ENCODE measurements at regions not wholly inside any gene's neighbourhood (a gene's known extent, or its start where the extent isn't known, plus 50 kb on each side); places are given as distances from the start of the nearest gene placed in this dataset.

DNA sequence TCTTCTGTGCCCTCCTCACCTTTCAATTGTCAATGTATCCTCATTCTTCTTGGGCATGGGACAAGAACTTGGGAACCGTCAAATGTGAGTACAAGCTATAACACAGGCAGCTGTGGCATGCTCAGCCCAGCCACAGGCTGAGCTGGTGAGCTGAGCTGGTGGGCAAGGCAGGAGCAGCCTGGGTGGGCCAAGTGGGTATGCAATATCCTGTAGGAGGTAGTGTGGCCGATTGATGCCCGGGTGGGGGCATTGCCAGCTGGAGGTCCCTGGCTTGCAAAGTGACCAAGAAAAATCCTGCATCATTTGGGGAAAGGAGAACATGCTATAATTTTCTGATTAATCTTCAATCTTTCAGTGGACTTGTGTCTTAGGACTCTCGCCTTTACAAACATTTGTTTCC lies 507.2 kb upstream of the SLC10A2 start:
- Histone ChIP-seq H3K9me3 (ENCODE audit: control insufficient read depth in 1 of 2, insufficient read depth in 1 of 2, low read depth in 1 of 2, low read length in 2 of 2) (peaks cover 0 to 4% of the 10 kb centered on the region in 2 experiments; a peak in 1 of 4 replicates), H3K9ac (ENCODE audit: low read length) (no peak overlapping the region), H2AFZ (ENCODE audit: low read depth, low read length, poor library complexity, severe bottlenecking) (no peak overlapping the region), H4K20me1 (ENCODE audit: insufficient read depth) (no peaks in the 10 kb centered on the region), H3K4me1 (ENCODE audit: control insufficient read depth in 1 of 2, insufficient read depth in 2 of 2, low read length in 2 of 2) (no peaks in the 10 kb centered on the region), H3K27ac (ENCODE audit: low read depth, low read length) (no peak overlapping the region), H3K79me2 (ENCODE audit: insufficient read depth, low read length) (no peaks in the 10 kb centered on the region), H3K9me2 (ENCODE audit: insufficient read depth) (no peaks in the 10 kb centered on the region), H3K4me2 (ENCODE audit: low read length) (no peak overlapping the region), H3K36me3 (ENCODE audit: control insufficient read depth in 1 of 2, insufficient read depth in 2 of 2, low read length in 2 of 2) (no peaks in the 10 kb centered on the region), H3K4me3 (replicated peaks in 1 of 2; ENCODE audit: low read depth in 1 of 2, low read length in 2 of 2) (no peak overlapping the region), H3K27me3 (ENCODE audit: insufficient read depth, low read length) (no peaks in the 10 kb centered on the region)
- ChIA-PET CTCF (no interaction called here), RAD21 (ENCODE audit: low non-redundant PET in 1 of 2, low total read pairs in 2 of 2, uncharacterized antibody in 2 of 2, unreplicated experiment in 2 of 2) (no interaction called here), POLR2A (no interaction called here)
- intact Hi-C loops (cut with micrococcal nuclease) = no loop called here
- DNase-seq (ENCODE audit: low read depth, low spot score) (no peak), ATAC-seq (no peak)
- no peak for TF ChIP-seq JUND (IDR thresholded peaks at IDR 0.05)
- no TSS peak for BruUV-seq (replicated peaks)

DNA sequence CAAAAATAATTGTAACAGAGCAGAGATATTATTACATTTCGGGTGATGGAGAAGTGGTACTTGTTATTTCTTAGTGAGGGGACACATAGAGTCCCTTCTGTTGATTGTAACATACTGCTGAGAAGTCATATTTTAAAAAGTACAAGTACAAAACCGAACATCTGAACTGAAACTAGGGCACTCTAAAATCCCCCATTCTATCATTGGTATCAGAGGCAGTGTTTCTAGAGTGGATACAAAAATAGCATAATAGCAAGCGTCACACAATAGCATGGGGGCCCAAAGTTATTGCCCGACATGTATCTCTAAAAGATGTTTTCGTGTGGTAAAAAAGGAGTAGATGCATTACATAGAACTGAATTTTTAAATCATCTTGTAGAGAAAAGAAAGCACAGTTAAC lies 502.1 kb upstream of the SLC10A2 start:
- ChIA-PET CTCF (no interaction called here), RAD21 (ENCODE audit: low non-redundant PET in 1 of 2, low total read pairs in 2 of 2, uncharacterized antibody in 2 of 2, unreplicated experiment in 2 of 2) (no interaction called here), POLR2A (no interaction called here)
- Histone ChIP-seq H2AFZ (ENCODE audit: low read depth, low read length, poor library complexity, severe bottlenecking) (no peak overlapping the region), H4K20me1 (ENCODE audit: insufficient read depth) (no peaks in the 10 kb centered on the region), H3K4me1 (ENCODE audit: control insufficient read depth in 1 of 2, insufficient read depth in 2 of 2, low read length in 2 of 2) (no peaks in the 10 kb centered on the region), H3K27me3 (ENCODE audit: insufficient read depth, low read length) (no peaks in the 10 kb centered on the region), H3K79me2 (ENCODE audit: insufficient read depth, low read length) (no peaks in the 10 kb centered on the region), H3K9ac (ENCODE audit: low read length) (no peak overlapping the region), H3K27ac (ENCODE audit: low read depth, low read length) (no peak overlapping the region), H3K4me3 (replicated peaks in 1 of 2; ENCODE audit: low read depth in 1 of 2, low read length in 2 of 2) (no peak overlapping the region), H3K9me3 (ENCODE audit: control insufficient read depth in 1 of 2, insufficient read depth in 1 of 2, low read depth in 1 of 2, low read length in 2 of 2) (peaks cover 0 to 1% of the 10 kb centered on the region in 2 experiments; a peak in 2 of 4 replicates), H3K36me3 (ENCODE audit: control insufficient read depth in 1 of 2, insufficient read depth in 2 of 2, low read length in 2 of 2) (no peaks in the 10 kb centered on the region), H3K4me2 (ENCODE audit: low read length) (no peak overlapping the region), H3K9me2 (ENCODE audit: insufficient read depth) (no peaks in the 10 kb centered on the region)
- intact Hi-C loops (cut with micrococcal nuclease) = no loop called here
- DNase-seq (ENCODE audit: low read depth, low spot score) (no peak), ATAC-seq (no peak)
- BruUV-seq (replicated peaks) = no TSS peak
- TF ChIP-seq CBX3 (IDR thresholded peaks at IDR 0.05; ENCODE audit: low read depth) = no peak
- no peak for TF ChIP-seq POLR2AphosphoS5 (IDR thresholded peaks at IDR 0.05; ENCODE audit: low read depth, low read length)
- no peak for TF ChIP-seq ZNF274 (IDR thresholded peaks at IDR 0.05; ENCODE audit: low read depth, low read length)
- TF ChIP-seq TCF7L2 (IDR thresholded peaks at IDR 0.05; ENCODE audit: borderline replicate concordance, extremely low read depth, insufficient read depth, insufficient read length) = no peak
- TF ChIP-seq, protein P1, sequence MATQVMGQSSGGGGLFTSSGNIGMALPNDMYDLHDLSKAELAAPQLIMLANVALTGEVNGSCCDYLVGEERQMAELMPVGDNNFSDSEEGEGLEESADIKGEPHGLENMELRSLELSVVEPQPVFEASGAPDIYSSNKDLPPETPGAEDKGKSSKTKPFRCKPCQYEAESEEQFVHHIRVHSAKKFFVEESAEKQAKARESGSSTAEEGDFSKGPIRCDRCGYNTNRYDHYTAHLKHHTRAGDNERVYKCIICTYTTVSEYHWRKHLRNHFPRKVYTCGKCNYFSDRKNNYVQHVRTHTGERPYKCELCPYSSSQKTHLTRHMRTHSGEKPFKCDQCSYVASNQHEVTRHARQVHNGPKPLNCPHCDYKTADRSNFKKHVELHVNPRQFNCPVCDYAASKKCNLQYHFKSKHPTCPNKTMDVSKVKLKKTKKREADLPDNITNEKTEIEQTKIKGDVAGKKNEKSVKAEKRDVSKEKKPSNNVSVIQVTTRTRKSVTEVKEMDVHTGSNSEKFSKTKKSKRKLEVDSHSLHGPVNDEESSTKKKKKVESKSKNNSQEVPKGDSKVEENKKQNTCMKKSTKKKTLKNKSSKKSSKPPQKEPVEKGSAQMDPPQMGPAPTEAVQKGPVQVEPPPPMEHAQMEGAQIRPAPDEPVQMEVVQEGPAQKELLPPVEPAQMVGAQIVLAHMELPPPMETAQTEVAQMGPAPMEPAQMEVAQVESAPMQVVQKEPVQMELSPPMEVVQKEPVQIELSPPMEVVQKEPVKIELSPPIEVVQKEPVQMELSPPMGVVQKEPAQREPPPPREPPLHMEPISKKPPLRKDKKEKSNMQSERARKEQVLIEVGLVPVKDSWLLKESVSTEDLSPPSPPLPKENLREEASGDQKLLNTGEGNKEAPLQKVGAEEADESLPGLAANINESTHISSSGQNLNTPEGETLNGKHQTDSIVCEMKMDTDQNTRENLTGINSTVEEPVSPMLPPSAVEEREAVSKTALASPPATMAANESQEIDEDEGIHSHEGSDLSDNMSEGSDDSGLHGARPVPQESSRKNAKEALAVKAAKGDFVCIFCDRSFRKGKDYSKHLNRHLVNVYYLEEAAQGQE (IDR thresholded peaks at IDR 0.05; ENCODE audit: low read depth) = no peak

Data from HCT116 (cell line).